ENCODE measurements at regions not wholly inside any gene's neighbourhood (a gene's known extent, or its start where the extent isn't known, plus 50 kb on each side); places are given as distances from the start of the nearest gene placed in this dataset.

GRCh38 chr7:70881167-70881847 lies 250.6 kb upstream of the GALNT17 start:
- TF ChIP-seq POLR2AphosphoS5 (IDR thresholded peaks at IDR 0.05; ENCODE audit: low read depth) (no peak), CTCF (IDR thresholded peaks at IDR 0.05; ENCODE audit: insufficient read depth, low read length) (no peak), REST (IDR thresholded peaks at IDR 0.05; ENCODE audit: insufficient replicate concordance, low read depth) (no peak), GABPA (IDR thresholded peaks at IDR 0.05; ENCODE audit: low read depth) (no peak)

Measured in HL-60 (cell line).